ENCODE measurements at regions not wholly inside any gene's neighbourhood (a gene's known extent, or its start where the extent isn't known, plus 50 kb on each side); places are given as distances from the start of the nearest gene placed in this dataset.

DNA sequence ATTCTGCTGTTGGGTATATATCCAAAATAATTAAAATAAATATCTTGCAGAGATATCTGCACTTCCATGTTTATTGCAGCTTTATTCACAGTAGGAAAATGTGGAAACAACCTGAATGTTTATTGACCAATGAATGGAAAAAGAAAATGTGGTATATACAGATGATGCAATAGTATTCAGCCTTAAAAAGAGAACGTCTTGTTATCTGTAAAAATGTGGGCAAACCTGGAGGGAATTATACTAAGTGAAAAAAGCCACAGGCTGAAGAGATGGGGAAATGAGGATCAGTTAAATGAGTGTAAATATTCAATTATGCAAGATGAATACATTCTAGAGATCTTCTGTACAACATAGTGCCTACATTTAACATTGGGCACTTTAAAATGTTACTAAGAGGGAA lies 766.1 kb upstream of the IGFBP3 start:
- intact Hi-C loops (cut with DNase I), result no loop called here

GRCh38 chr7:46685051-46685450 lies 764.0 kb upstream of the IGFBP3 start:
- no peaks in the 10 kb centered on the region for H3K9me3 ChIP-seq

More for the DNA sequence above, 766.1 kb upstream of the IGFBP3 start:
- no peak for DNase-seq
- ATAC-seq, result no peak
- Histone ChIP-seq H3K9me3 (no peaks in the 10 kb centered on the region), H3K27me3 (no peaks in the 10 kb centered on the region), H3K36me3 (replicated peaks in 1 of 2; ENCODE audit: insufficient read depth in 1 of 2, low read depth in 2 of 2) (no peaks in the 10 kb centered on the region), H3K4me3 (no peak overlapping the region), H3K4me1 (no peaks in the 10 kb centered on the region), H3K27ac (no peak overlapping the region)
- TF ChIP-seq, protein P1, sequence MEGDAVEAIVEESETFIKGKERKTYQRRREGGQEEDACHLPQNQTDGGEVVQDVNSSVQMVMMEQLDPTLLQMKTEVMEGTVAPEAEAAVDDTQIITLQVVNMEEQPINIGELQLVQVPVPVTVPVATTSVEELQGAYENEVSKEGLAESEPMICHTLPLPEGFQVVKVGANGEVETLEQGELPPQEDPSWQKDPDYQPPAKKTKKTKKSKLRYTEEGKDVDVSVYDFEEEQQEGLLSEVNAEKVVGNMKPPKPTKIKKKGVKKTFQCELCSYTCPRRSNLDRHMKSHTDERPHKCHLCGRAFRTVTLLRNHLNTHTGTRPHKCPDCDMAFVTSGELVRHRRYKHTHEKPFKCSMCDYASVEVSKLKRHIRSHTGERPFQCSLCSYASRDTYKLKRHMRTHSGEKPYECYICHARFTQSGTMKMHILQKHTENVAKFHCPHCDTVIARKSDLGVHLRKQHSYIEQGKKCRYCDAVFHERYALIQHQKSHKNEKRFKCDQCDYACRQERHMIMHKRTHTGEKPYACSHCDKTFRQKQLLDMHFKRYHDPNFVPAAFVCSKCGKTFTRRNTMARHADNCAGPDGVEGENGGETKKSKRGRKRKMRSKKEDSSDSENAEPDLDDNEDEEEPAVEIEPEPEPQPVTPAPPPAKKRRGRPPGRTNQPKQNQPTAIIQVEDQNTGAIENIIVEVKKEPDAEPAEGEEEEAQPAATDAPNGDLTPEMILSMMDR (IDR thresholded peaks at IDR 0.05), result no peak
- TF ChIP-seq POLR2A (IDR thresholded peaks at IDR 0.05), result no peak
- WGBS, 2 donors, result 58 to 81% methylated on average over 1 of the region's 1 CpG

DNA sequence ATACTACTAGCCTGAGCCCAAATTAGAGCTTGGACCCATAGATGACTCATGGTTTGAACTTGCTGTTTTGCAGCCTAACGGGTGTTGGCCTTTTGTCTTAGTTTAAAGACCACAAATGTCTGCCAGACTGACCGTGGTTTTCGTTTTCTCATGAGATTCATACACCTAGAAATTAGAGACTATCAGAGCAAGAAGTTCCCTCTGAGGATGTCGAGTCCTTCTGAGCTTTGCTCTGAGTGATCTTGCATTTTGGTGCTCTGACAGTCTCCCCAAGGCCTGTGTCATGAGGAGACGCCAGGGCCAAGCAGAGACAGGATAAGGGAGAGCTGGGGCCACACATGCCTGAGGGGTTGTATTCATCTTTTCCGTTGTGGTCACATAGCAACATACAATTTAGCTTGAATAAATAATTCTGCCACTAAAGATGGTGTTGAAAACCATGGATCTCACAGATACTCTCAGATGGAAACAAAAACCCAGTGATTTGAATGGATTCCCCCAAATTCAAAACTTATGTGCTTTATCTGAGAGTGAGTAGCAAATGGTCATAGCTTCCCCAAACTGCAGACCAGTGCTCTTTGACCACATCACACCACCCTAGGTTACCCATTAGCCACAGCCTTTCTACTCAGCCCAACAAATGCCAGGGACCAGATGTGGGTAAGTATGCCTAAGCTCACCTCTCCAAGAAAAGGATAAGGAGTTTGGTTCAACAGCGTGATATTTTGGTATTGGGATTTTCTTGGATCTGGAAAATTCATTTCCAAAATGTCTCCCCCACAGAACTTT lies 762.0 kb upstream of the IGFBP3 start:
- no peak for ATAC-seq
- DNase-seq, result no peak
- Histone ChIP-seq H3K4me1 (no peaks in the 10 kb centered on the region), H3K36me3 (replicated peaks in 1 of 2; ENCODE audit: insufficient read depth in 1 of 2, low read depth in 2 of 2) (no peaks in the 10 kb centered on the region), H3K4me3 (no peak overlapping the region), H3K9me3 (no peaks in the 10 kb centered on the region), H3K27me3 (no peaks in the 10 kb centered on the region), H3K27ac (no peak overlapping the region)
- WGBS, 2 donors, result 80% methylated on average over 7 of the region's 7 CpGs
- intact Hi-C loops (cut with DNase I), result no loop called here
- TF ChIP-seq POLR2A (IDR thresholded peaks at IDR 0.05), result no peak
- TF ChIP-seq, protein P1 (IDR thresholded peaks at IDR 0.05), result no peak

More at GRCh38 chr7:46685051-46685450, 764.0 kb upstream of the IGFBP3 start:
- intact Hi-C loops (cut with DNase I), result no loop called here
- Histone ChIP-seq H3K27me3 (no peaks in the 10 kb centered on the region), H3K27ac (no peak overlapping the region), H3K4me1 (no peaks in the 10 kb centered on the region), H3K4me3 (no peak overlapping the region), H3K36me3 (replicated peaks in 1 of 2; ENCODE audit: insufficient read depth in 1 of 2, low read depth in 2 of 2) (no peaks in the 10 kb centered on the region)
- TF ChIP-seq POLR2A (IDR thresholded peaks at IDR 0.05), result no peak
- TF ChIP-seq, protein P1 (IDR thresholded peaks at IDR 0.05), result peak in 6 of 7 experiments; percentile 11 to 60 (median 44)
- DNase-seq (peak; percentile 17 to 55 (median 36)), ATAC-seq (peak; percentile 53)
- WGBS, 2 donors, result 34% methylated on average over 2 of the region's 2 CpGs

DNA sequence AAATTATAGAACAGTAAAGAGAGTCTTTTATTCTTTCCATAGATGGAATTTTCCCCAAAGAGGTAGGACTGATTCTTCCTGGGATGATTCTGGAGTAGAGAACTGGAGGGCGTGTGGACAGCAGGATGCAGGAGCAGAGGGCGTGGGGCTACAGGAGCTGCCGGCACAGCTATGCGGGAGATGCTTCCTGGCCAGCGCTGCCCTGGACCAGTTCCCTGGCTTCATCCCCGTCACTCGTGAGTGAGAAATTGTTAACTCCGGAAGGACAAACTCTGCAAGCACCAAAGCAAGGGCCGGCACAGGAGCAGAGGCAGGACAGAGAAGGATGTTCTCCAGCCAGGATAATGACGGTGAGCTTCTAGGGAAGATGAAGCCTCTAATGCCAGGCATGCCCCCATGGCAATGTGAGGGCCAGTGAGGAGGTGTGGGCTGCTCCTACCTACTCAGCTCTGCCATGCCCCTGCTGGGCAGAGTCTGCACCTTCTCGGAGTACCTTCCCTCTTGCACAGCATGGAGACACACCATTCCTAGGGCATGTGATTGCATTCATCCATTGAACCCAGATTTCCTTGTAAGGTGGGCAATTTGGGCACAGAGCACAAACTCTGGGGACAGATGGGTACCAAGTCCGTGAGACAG lies 760.9 kb upstream of the IGFBP3 start:
- no peaks in the 10 kb centered on the region for H3K4me1 ChIP-seq
- ATAC-seq (no peak), DNase-seq (no peak)
- no peaks in the 10 kb centered on the region for H3K27me3 ChIP-seq
- WGBS, 2 donors, result 56 to 73% methylated on average over 10 to 12 of the region's 12 CpGs
- no peaks in the 10 kb centered on the region for H3K36me3 ChIP-seq (replicated peaks in 1 of 2; ENCODE audit: insufficient read depth in 1 of 2, low read depth in 2 of 2)
- TF ChIP-seq, protein P1 (IDR thresholded peaks at IDR 0.05), result no peak
- no peak for TF ChIP-seq POLR2A (IDR thresholded peaks at IDR 0.05)
- no peak overlapping the region for H3K27ac ChIP-seq
- H3K4me3 ChIP-seq, result no peak overlapping the region
- H3K9me3 ChIP-seq, result no peaks in the 10 kb centered on the region
- intact Hi-C loops (cut with DNase I), result no loop called here
